DMS114 treated with DMSO at 0.1 percent for 48 hours (cell line): ENCODE measurements at regions not wholly inside any gene's neighbourhood (a gene's known extent, or its start where the extent isn't known, plus 50 kb on each side); places are given as distances from the start of the nearest gene placed in this dataset.
"Not testable (repeated sequence)": the region's sequence is repeated elsewhere in the genome, so short reads cannot be mapped to it uniquely, and the experiment has no call there.

Experiments used
- DNase-seq: peaks from one replicate; lab custom pipeline; 2025; ENCODE audit not compliant: unreplicated experiment; lab: John Stamatoyannopoulos, UW

GRCh38 chr5:167923396-167923795, 368.0 kb upstream of the WWC1 start:
- no peak for DNase-seq

GRCh38 chr5:167929841-167930240, 361.6 kb upstream of the WWC1 start:
- no peak for DNase-seq

- DNase-seq = no peak
Observed at GRCh38 chr5:167934551-167934971, 356.9 kb upstream of the WWC1 start.

- DNase-seq = no peak
Observed at GRCh38 chr5:167936022-167936421, 355.4 kb upstream of the WWC1 start.

- DNase-seq = no peak
Observed at GRCh38 chr5:167936944-167937634, 354.4 kb upstream of the WWC1 start.

- no peak for DNase-seq
Observed at GRCh38 chr5:167937635-167937998, 353.8 kb upstream of the WWC1 start.

GRCh38 chr5:167939686-167940085, 351.8 kb upstream of the WWC1 start:
- no peak for DNase-seq

- DNase-seq = no peak
Observed at GRCh38 chr5:167940911-167941310, 350.5 kb upstream of the WWC1 start.

- not testable (repeated sequence) for DNase-seq
Observed at GRCh38 chr5:167941556-167941955, 349.9 kb upstream of the WWC1 start.

- DNase-seq = no peak
Observed at GRCh38 chr5:167943343-167943742, 348.1 kb upstream of the WWC1 start.

GRCh38 chr5:167944121-167944852, 347.2 kb upstream of the WWC1 start:
- DNase-seq = no peak

- DNase-seq = no peak
Observed at GRCh38 chr5:167945542-167946384, 345.7 kb upstream of the WWC1 start.

GRCh38 chr5:167947306-167947705, 344.1 kb upstream of the WWC1 start:
- no peak for DNase-seq

- no peak for DNase-seq
Observed at GRCh38 chr5:167948251-167948650, 343.2 kb upstream of the WWC1 start.

- DNase-seq = no peak
Observed at GRCh38 chr5:167949435-167949834, 342.0 kb upstream of the WWC1 start.

- no peak for DNase-seq
Observed at GRCh38 chr5:167950126-167950721, 341.2 kb upstream of the WWC1 start.

- DNase-seq = no peak
Observed at GRCh38 chr5:167951116-167951515, 340.3 kb upstream of the WWC1 start.

- DNase-seq = no peak
Observed at GRCh38 chr5:167952278-167952995, 339.0 kb upstream of the WWC1 start.

- no peak for DNase-seq
Observed at GRCh38 chr5:167953151-167953798, 338.2 kb upstream of the WWC1 start.

- DNase-seq = no peak
Observed at GRCh38 chr5:167961731-167962130, 329.7 kb upstream of the WWC1 start.
